Fibroblast of lung (primary cell): ENCODE measurements at regions not wholly inside any gene's neighbourhood (a gene's known extent, or its start where the extent isn't known, plus 50 kb on each side); places are given as distances from the start of the nearest gene placed in this dataset.

Source experiments
- CTCF ChIP-seq, 2 donors: IDR thresholded peaks in 1 of 2; conservative IDR thresholded peaks in 1 of 2; 1 replicate in 1 of 2; 2 replicates in 1 of 2; pipeline ENCODE4 v1.5.1; 2011 to 2012; ENCODE audit warnings: low read length in 2 of 2, control low read depth in 1 of 2, inconsistent platforms in 1 of 2, low read depth in 1 of 2, mild to moderate bottlenecking in 1 of 2
- EZH2 ChIP-seq: IDR thresholded peaks from 2 replicates; pipeline ENCODE4 v1.5.1; 2012; ENCODE audit warnings: low read length, control low read depth, mild to moderate bottlenecking; ENCODE audit errors: missing control alignments

- TF ChIP-seq EZH2 = no peak
- TF ChIP-seq CTCF (conservative IDR thresholded peaks at IDR 0.05 in 1 of 2, IDR thresholded peaks at IDR 0.05 in 1 of 2; ENCODE audit: low read depth in 1 of 2, low read length in 2 of 2) = no peak
Observed at GRCh38 chr7:138292951-138293350, 167.1 kb upstream of the TRIM24 start.
